ENCODE measurements at regions not wholly inside any gene's neighbourhood (a gene's known extent, or its start where the extent isn't known, plus 50 kb on each side); places are given as distances from the start of the nearest gene placed in this dataset.

DNA sequence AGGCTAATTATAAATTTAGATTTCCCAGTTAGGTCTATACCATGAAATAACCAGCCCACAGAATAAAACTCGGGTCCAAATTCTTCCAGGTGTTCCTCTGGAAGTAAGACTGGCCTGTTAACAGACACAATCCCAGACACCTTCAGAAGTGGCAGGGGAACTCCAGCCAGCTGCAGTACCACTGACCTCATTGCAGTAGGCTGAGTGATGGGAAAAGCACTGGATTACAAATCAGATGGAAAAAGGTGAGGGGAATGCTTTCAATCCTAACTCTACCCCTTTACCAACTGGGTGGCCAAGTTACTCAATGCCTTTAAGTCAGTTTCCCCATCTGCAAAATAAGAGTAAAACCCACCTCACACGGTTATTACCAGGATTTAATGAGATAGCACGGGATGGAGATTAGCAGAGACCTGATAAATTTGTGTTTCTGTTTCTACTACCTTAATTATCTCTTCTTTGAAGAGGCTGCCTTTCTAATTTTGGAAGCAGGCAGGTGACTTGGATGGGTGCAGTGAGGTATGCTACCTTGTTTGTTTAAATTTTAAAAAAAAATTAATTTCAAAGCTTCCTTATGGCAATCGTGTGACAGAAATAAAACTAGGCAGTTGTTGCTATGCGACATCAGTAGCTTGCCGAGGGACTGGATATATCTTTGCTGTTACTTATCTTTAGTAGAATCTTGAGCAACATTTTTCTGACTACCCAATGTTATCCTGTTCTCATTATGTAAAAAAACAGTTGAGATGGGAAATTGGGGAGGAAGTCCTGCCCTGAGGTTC, 167.3 kb upstream of the GRIN2B start:
- Histone ChIP-seq H3K36me3 (ENCODE audit: control insufficient read depth in 4 of 4, insufficient read depth in 4 of 4, low read length in 4 of 4) (no peaks in the 10 kb centered on the region), H3K9ac (ENCODE audit: insufficient read depth in 1 of 2, low read length in 2 of 2) (no peak overlapping the region), H3K27ac (ENCODE audit: low read depth in 1 of 2, low read length in 1 of 2) (no peak overlapping the region), H3K9me3 (ENCODE audit: control insufficient read depth in 4 of 4, insufficient read depth in 3 of 4, low read length in 3 of 4) (peaks cover 0 to 3% (median 0%) of the 10 kb centered on the region in 4 donors), H3K27me3 (ENCODE audit: control insufficient read depth in 3 of 3, insufficient read depth in 3 of 3, low read length in 2 of 3) (no peaks in the 10 kb centered on the region), H3K4me3 (no peak overlapping the region), H3K4me1 (ENCODE audit: control insufficient read depth in 5 of 5, insufficient read depth in 5 of 5, low read length in 5 of 5) (no peaks in the 10 kb centered on the region)
- ATAC-seq (ENCODE audit: insufficient read depth, low FRiP score) (no peak), DNase-seq (no peak)
- TF ChIP-seq, protein P1, sequence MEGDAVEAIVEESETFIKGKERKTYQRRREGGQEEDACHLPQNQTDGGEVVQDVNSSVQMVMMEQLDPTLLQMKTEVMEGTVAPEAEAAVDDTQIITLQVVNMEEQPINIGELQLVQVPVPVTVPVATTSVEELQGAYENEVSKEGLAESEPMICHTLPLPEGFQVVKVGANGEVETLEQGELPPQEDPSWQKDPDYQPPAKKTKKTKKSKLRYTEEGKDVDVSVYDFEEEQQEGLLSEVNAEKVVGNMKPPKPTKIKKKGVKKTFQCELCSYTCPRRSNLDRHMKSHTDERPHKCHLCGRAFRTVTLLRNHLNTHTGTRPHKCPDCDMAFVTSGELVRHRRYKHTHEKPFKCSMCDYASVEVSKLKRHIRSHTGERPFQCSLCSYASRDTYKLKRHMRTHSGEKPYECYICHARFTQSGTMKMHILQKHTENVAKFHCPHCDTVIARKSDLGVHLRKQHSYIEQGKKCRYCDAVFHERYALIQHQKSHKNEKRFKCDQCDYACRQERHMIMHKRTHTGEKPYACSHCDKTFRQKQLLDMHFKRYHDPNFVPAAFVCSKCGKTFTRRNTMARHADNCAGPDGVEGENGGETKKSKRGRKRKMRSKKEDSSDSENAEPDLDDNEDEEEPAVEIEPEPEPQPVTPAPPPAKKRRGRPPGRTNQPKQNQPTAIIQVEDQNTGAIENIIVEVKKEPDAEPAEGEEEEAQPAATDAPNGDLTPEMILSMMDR (IDR thresholded peaks at IDR 0.05; ENCODE audit: control extremely low read depth, extremely low read depth), result no peak
- 65 to 69% methylated on average over 6 of the region's 6 CpGs for WGBS, 2 donors

GRCh38 chr12:14153803-14154202, 172.4 kb upstream of the GRIN2B start:
- TF ChIP-seq, protein P1 (IDR thresholded peaks at IDR 0.05; ENCODE audit: control extremely low read depth, extremely low read depth), result no peak
- Histone ChIP-seq H3K9ac (ENCODE audit: insufficient read depth in 1 of 2, low read length in 2 of 2) (no peak overlapping the region), H3K4me1 (ENCODE audit: control insufficient read depth in 5 of 5, insufficient read depth in 5 of 5, low read length in 5 of 5) (no peaks in the 10 kb centered on the region), H3K36me3 (ENCODE audit: control insufficient read depth in 4 of 4, insufficient read depth in 4 of 4, low read length in 4 of 4) (no peaks in the 10 kb centered on the region), H3K9me3 (ENCODE audit: control insufficient read depth in 4 of 4, insufficient read depth in 3 of 4, low read length in 3 of 4) (no peaks in the 10 kb centered on the region), H3K4me3 (no peak overlapping the region), H3K27ac (ENCODE audit: low read depth in 1 of 2, low read length in 1 of 2) (no peak overlapping the region), H3K27me3 (ENCODE audit: control insufficient read depth in 3 of 3, insufficient read depth in 3 of 3, low read length in 2 of 3) (no peaks in the 10 kb centered on the region)
- WGBS, 2 donors, result 55 to 78% methylated on average over 1 of the region's 1 CpG
- ATAC-seq (ENCODE audit: insufficient read depth, low FRiP score) (no peak), DNase-seq (no peak)

DNA sequence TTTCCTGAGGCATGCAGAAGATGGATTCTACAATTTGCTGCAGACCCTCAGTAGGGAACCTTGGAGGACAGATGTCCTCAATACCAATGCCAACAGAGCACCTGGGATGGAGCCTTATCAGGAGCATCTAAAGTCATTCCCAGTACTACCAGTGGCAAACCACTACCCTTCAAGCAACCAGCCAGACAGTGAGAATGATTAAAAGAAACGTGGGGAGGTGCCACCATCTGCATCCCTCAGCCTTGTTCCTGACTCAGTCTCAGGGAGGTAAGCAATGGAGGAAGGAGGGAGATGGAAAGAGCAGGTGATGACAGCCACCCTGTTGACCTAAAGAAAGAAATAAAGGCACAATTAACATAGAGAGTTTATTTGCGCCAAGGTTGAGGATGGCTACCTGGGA, 175.2 kb upstream of the GRIN2B start:
- H3K4me3 ChIP-seq, result no peak overlapping the region
- DNase-seq (no peak), ATAC-seq (ENCODE audit: insufficient read depth, low FRiP score) (no peak)
- no peak overlapping the region for H3K9ac ChIP-seq (ENCODE audit: insufficient read depth in 1 of 2, low read length in 2 of 2)
- no peak overlapping the region for H3K27ac ChIP-seq (ENCODE audit: low read depth in 1 of 2, low read length in 1 of 2)
- TF ChIP-seq, protein P1 (IDR thresholded peaks at IDR 0.05; ENCODE audit: control extremely low read depth, extremely low read depth), result no peak
- WGBS, 2 donors, result 55 to 78% methylated on average over 2 of the region's 2 CpGs
- H3K4me1 ChIP-seq (ENCODE audit: control insufficient read depth in 5 of 5, insufficient read depth in 5 of 5, low read length in 5 of 5), result no peaks in the 10 kb centered on the region
- no peaks in the 10 kb centered on the region for H3K27me3 ChIP-seq (ENCODE audit: control insufficient read depth in 3 of 3, insufficient read depth in 3 of 3, low read length in 2 of 3)
- no peaks in the 10 kb centered on the region for H3K9me3 ChIP-seq (ENCODE audit: control insufficient read depth in 4 of 4, insufficient read depth in 3 of 4, low read length in 3 of 4)
- H3K36me3 ChIP-seq (ENCODE audit: control insufficient read depth in 4 of 4, insufficient read depth in 4 of 4, low read length in 4 of 4), result no peaks in the 10 kb centered on the region

Data from lung (tissue), 11 donors.